Hepatocyte (in vitro differentiated cells): ENCODE measurements at regions not wholly inside any gene's neighbourhood (a gene's known extent, or its start where the extent isn't known, plus 50 kb on each side); places are given as distances from the start of the nearest gene placed in this dataset.

Experiments used
- EZH2 ChIP-seq: fragments of 200-600 bp; sonication (generic); IDR thresholded peaks from 2 replicates; pipeline ENCODE4 v1.6.1; 2016; ENCODE audit warnings: antibody characterized with exemption, mild to moderate bottlenecking, borderline replicate concordance
- TF ChIP-seq, protein P1 (sequence below): fragments of 200-600 bp; sonication (generic); IDR thresholded peaks from 2 replicates; pipeline ENCODE4 v1.5.1; 2016; ENCODE audit warnings: antibody characterized with exemption, mild to moderate bottlenecking; ENCODE audit not compliant: poor library complexity

DNA sequence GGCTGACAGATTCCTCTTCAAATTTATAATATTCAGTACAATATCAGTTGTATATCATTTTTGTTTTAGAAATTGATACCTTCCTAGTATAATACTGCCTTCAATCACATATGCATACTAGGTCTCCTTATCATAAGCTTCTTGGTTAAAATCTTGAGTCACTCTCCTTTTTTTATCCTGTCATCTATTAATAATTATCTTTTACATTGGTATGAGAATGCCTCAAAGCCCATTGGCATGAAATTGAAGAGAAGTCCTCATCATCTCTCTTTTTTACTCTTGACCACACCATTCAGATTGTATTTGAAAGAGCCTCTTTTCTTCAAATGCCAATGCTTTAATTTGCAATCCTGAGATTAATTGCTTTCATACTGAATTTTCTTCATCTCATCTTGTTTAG is 810.3 kb downstream of the BRINP1 start:
- no peak for TF ChIP-seq EZH2
- TF ChIP-seq, protein P1, sequence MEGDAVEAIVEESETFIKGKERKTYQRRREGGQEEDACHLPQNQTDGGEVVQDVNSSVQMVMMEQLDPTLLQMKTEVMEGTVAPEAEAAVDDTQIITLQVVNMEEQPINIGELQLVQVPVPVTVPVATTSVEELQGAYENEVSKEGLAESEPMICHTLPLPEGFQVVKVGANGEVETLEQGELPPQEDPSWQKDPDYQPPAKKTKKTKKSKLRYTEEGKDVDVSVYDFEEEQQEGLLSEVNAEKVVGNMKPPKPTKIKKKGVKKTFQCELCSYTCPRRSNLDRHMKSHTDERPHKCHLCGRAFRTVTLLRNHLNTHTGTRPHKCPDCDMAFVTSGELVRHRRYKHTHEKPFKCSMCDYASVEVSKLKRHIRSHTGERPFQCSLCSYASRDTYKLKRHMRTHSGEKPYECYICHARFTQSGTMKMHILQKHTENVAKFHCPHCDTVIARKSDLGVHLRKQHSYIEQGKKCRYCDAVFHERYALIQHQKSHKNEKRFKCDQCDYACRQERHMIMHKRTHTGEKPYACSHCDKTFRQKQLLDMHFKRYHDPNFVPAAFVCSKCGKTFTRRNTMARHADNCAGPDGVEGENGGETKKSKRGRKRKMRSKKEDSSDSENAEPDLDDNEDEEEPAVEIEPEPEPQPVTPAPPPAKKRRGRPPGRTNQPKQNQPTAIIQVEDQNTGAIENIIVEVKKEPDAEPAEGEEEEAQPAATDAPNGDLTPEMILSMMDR = no peak
